GM12874 (cell line): ENCODE measurements at regions not wholly inside any gene's neighbourhood (a gene's known extent, or its start where the extent isn't known, plus 50 kb on each side); places are given as distances from the start of the nearest gene placed in this dataset.

Experiments used
- CTCF ChIP-seq: IDR thresholded peaks from 2 replicates; pipeline ENCODE4 v1.5.1; 2011; ENCODE audit warnings: low read depth, mild to moderate bottlenecking, control low read depth, low read length, moderate library complexity; ENCODE audit not compliant: insufficient read depth

- TF ChIP-seq CTCF, result no peak
These were observed 133.6 kb upstream of the FAM9C start for GRCh38 chrX:13177921-13178566.

GRCh38 chrX:13175056-13175455 is 130.6 kb upstream of the FAM9C start:
- TF ChIP-seq CTCF, result no peak

- TF ChIP-seq CTCF, result no peak
These were observed 126.6 kb upstream of the FAM9C start for GRCh38 chrX:13170966-13171558.

DNA sequence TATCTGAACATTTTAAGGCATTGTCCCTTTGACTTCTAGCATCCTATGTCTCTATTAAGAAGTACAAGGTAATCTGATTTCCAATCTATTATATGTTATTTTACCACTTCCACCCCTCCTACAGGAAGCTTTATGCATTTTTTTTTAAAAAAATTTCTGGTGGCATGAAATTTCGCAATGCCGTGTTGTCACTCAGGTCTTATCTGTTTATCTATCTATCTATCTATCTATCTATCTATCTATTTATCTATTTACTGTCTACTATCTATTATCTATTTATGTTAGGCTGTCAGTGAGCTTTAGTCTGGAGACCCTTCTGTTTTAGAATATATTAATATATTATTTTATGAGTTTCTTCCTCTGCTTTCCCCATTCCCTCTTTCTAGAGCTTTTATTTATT is 125.3 kb upstream of the FAM9C start:
- no peak for TF ChIP-seq CTCF

- no peak for TF ChIP-seq CTCF
These were observed 123.8 kb upstream of the FAM9C start for GRCh38 chrX:13168269-13168668.

DNA sequence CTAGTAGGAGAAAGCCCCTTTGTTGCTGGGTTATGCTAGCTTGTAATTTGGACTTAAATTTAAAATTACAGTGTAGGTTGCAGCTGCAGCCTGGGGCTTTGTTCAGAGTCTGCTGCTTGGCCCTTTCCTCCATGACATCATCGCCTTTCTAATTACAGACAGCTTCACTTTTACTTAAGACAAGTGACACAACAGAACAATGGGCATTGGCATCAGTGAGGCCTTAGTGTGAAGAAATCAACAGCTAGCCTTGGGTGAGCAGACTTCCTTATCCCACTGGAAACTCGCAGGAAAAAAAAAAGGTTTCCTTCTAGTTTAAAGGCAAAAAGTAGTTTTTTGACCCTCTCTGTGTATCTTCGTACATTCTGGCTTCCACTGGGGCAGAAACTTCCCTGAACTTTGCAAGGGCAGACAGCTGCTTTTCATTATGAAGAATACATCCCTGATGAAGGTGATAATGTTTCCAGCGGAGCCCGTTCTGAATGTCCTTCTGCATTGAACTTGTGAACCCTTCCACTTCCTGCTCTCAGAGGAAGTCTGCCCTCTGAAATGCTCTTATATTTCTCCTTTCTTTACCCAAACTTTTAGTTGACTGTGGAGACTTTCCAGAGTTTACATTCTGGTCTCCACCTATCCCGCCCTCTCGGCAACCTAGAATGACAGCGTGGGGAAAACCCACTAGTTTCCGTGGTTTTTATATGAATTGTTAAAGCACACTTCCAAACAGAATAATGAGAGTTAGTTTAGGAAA is 123.2 kb upstream of the FAM9C start:
- no peak for TF ChIP-seq CTCF

- TF ChIP-seq CTCF, result no peak
These were observed 121.1 kb upstream of the FAM9C start for GRCh38 chrX:13165266-13166189.
